Right lobe of liver (tissue), 6 donors: ENCODE measurements at regions not wholly inside any gene's neighbourhood (a gene's known extent, or its start where the extent isn't known, plus 50 kb on each side); places are given as distances from the start of the nearest gene placed in this dataset.

Experiments used
- ATAC-seq, 4 donors: fragments of 200-7000 bp; cut with Tn5 transposase; one replicate each; pipeline ENCODE4 v1.9.1; 2020; ENCODE audit warnings: mild to moderate bottlenecking in 4 of 4, moderate library complexity in 4 of 4
- DNase-seq, 3 donors: peaks; one replicate each; pipeline ENCODE4 v3.0.0-alpha.2; 2020
- H3K27ac ChIP-seq, 3 donors: fragments of 200-600 bp; one replicate each; pipeline ENCODE4 v1.8.0; 2022
- H3K27me3 ChIP-seq, 2 donors: fragments of 200-600 bp; one replicate each; pipeline ENCODE4 v1.8.0; 2022
- H3K36me3 ChIP-seq, 4 donors: fragments of 200-600 bp; sonication (generic) in 1 of 4; one replicate each; pipeline versions ENCODE4 v1.5.1 to v1.8.0; 2017 to 2022; ENCODE audit warnings: control low read depth in 1 of 4
- H3K4me1 ChIP-seq, 4 donors: fragments of 200-600 bp; sonication (generic) in 1 of 4; one replicate each; pipeline versions ENCODE4 v1.5.1 to v1.8.0; 2017 to 2022; ENCODE audit warnings: control low read depth in 1 of 4
- H3K4me3 ChIP-seq, 3 donors: fragments of 200-600 bp; one replicate each; pipeline ENCODE4 v1.8.0; 2022
- H3K9me3 ChIP-seq, 4 donors: fragments of 200-600 bp; sonication (generic) in 1 of 4; one replicate each; pipeline versions ENCODE4 v1.5.1 to v1.8.0; 2017 to 2022; ENCODE audit warnings: control low read depth in 1 of 4
- CTCF ChIP-seq, 4 donors: fragments of 200-600 bp in 3 of 4; fragments of 450-650 bp in 1 of 4; IDR thresholded peaks; one replicate each; pipeline versions ENCODE4 v1.5.1 to v1.8.0; 2016 to 2022; ENCODE audit warnings: antibody characterized with exemption in 4 of 4, mild to moderate bottlenecking in 2 of 4
- POLR2A ChIP-seq: fragments of 450-650 bp; IDR thresholded peaks from one replicate; pipeline ENCODE4 v1.6.1; 2017; ENCODE audit warnings: antibody characterized with exemption, mild to moderate bottlenecking
- WGBS: methylation state at CpG from one replicate; pipeline ENCODE4 v1.1.6; 2018; ENCODE audit warnings: low coverage, low lambda C conversion rate; ENCODE audit not compliant: insufficient coverage; ENCODE audit errors: missing lambda C conversion rate; 5-methylcytosine and 5-hydroxymethylcytosine counted together
- intact Hi-C, 2 donors: fragments of 100-400 bp; cut with DNase I; formaldehyde crosslinking; loops; one replicate each; pipeline versions ENCODE4 v1.11.2 to v1.14.1; 2022
- donor health status: DM: no; HTN: yes; CAD: no.
- donor health status: DM: no; HTN: no; CAD: no.
- donor health status: DM: no; HTN: no; CAD: no.
- donor health status: DM: no; HTN: yes; CAD: no.
- donor health status: DM: no; HTN: yes; CAD: no.

- H3K36me3 ChIP-seq = no peaks in the 10 kb centered on the region
- no peak overlapping the region for H3K27ac ChIP-seq
- H3K9me3 ChIP-seq = no peaks in the 10 kb centered on the region
- intact Hi-C loops = no loop called here
- no peak overlapping the region for H3K4me3 ChIP-seq
- TF ChIP-seq CTCF (IDR thresholded peaks at IDR 0.05) (no peak), POLR2A (no peak)
- no peaks in the 10 kb centered on the region for H3K27me3 ChIP-seq
- H3K4me1 ChIP-seq = no peaks in the 10 kb centered on the region
- WGBS = 12% methylated on average over 2 of the region's 2 CpGs
- no peak for ATAC-seq
- DNase-seq = no peak
These were observed 1004.9 kb upstream of the ADGRB3 start for GRCh38 chr6:67630146-67630545.

- H3K36me3 ChIP-seq = no peaks in the 10 kb centered on the region
- intact Hi-C loops = no loop called here
- H3K4me1 ChIP-seq = no peaks in the 10 kb centered on the region
- ATAC-seq (no peak), DNase-seq (no peak)
- no peaks in the 10 kb centered on the region for H3K9me3 ChIP-seq
- TF ChIP-seq CTCF (IDR thresholded peaks at IDR 0.05) (no peak), POLR2A (no peak)
- no peak overlapping the region for H3K4me3 ChIP-seq
- no peaks in the 10 kb centered on the region for H3K27me3 ChIP-seq
- H3K27ac ChIP-seq = no peak overlapping the region
These were observed 1005.8 kb upstream of the ADGRB3 start for GRCh38 chr6:67629258-67629657.

GRCh38 chr6:67615796-67616195 is 1019.3 kb upstream of the ADGRB3 start:
- Histone ChIP-seq H3K9me3 (no peaks in the 10 kb centered on the region), H3K27ac (no peak overlapping the region), H3K27me3 (no peaks in the 10 kb centered on the region), H3K36me3 (no peaks in the 10 kb centered on the region), H3K4me3 (no peak overlapping the region), H3K4me1 (no peaks in the 10 kb centered on the region)
- TF ChIP-seq CTCF (IDR thresholded peaks at IDR 0.05) (no peak), POLR2A (no peak)
- WGBS = 62% methylated on average over 7 of the region's 7 CpGs
- no peak for DNase-seq
- no peak for ATAC-seq
- intact Hi-C loops = no loop called here

GRCh38 chr6:67608099-67608749 is 1026.9 kb upstream of the ADGRB3 start:
- Histone ChIP-seq H3K27ac (peak overlapping the region in 1 of 3 donors; percentile 29), H3K9me3 (no peaks in the 10 kb centered on the region), H3K4me3 (no peak overlapping the region), H3K4me1 (peaks cover 0 to 20% (median 0%) of the 10 kb centered on the region in 4 donors), H3K27me3 (no peaks in the 10 kb centered on the region), H3K36me3 (no peaks in the 10 kb centered on the region)
- ATAC-seq = peak; percentile 77 to 91 (median 84)
- DNase-seq = no peak
- intact Hi-C loops = no loop called here
- no peak for TF ChIP-seq CTCF (IDR thresholded peaks at IDR 0.05)
- TF ChIP-seq POLR2A = no peak
- 12% methylated on average over 4 of the region's 4 CpGs for WGBS
